Sigmoid colon (tissue), 6 donors: ENCODE measurements at regions not wholly inside any gene's neighbourhood (a gene's known extent, or its start where the extent isn't known, plus 50 kb on each side); places are given as distances from the start of the nearest gene placed in this dataset.
"Not testable (repeated sequence)": the region's sequence is repeated elsewhere in the genome, so short reads cannot be mapped to it uniquely, and the experiment has no call there.

Source experiments
- DNase-seq: peaks from one replicate; pipeline ENCODE4 v3.0.0-alpha.2; 2019
- H3K27ac ChIP-seq, 4 donors: fragments of 200-600 bp; sonication (generic); one replicate each; pipeline ENCODE4 v1.5.1; 2016 to 2019; ENCODE audit warnings: mild to moderate bottlenecking in 1 of 4
- H3K27me3 ChIP-seq, 3 donors: fragments of 200-600 bp; sonication (generic); one replicate each; pipeline ENCODE4 v1.5.1; 2019; ENCODE audit warnings: mild to moderate bottlenecking in 1 of 3
- H3K36me3 ChIP-seq, 4 donors: fragments of 200-600 bp; sonication (generic); one replicate each; pipeline ENCODE4 v1.5.1; 2016 to 2019
- H3K4me1 ChIP-seq, 4 donors: fragments of 200-600 bp; sonication (generic); one replicate each; pipeline ENCODE4 v1.5.1; 2017 to 2019
- H3K4me3 ChIP-seq, 4 donors: fragments of 200-600 bp; sonication (generic); one replicate each; pipeline ENCODE4 v1.5.1; 2017 to 2019; ENCODE audit warnings: mild to moderate bottlenecking in 2 of 4, moderate library complexity in 1 of 4
- H3K9me3 ChIP-seq, 4 donors: fragments of 200-600 bp in 3 of 4; sonication (generic) in 3 of 4; one replicate each; pipeline versions ENCODE4 v1.5.1 to v1.6.1; 2013 to 2019
- EP300 ChIP-seq, 4 donors: sonication (generic); formaldehyde crosslinking; IDR thresholded peaks; one replicate each; pipeline ENCODE4 v1.6.1; 2017; ENCODE audit warnings: antibody characterized with exemption in 4 of 4
- POLR2A ChIP-seq, 2 donors: fragments of 450-650 bp; IDR thresholded peaks; one replicate each; pipeline ENCODE4 v1.6.1; 2016; ENCODE audit warnings: antibody characterized with exemption in 2 of 2, mild to moderate bottlenecking in 2 of 2, moderate library complexity in 2 of 2
- POLR2AphosphoS5 ChIP-seq, 4 donors: sonication (generic); formaldehyde crosslinking; IDR thresholded peaks; one replicate each; pipeline ENCODE4 v1.6.1; 2017; ENCODE audit warnings: antibody characterized with exemption in 4 of 4
- WGBS, 2 donors: extraction: QIAGEN DNeasy Blood & Tissue Kit; methylation state at CpG; one replicate each; pipeline ENCODE4 v1.1.7; 2013; 5-methylcytosine and 5-hydroxymethylcytosine counted together
- intact Hi-C: fragments of 100-400 bp; cut with DNase I; formaldehyde crosslinking; loops from one replicate; pipeline ENCODE4 v1.15.1; 2023
- TF ChIP-seq, protein P1 (sequence below), 4 experiments: fragments of 450-650 bp in 3 of 4; fragments of 200-600 bp in 1 of 4; IDR thresholded peaks; one replicate each; pipeline ENCODE4 v1.5.1; 2016 to 2019; ENCODE audit warnings: antibody characterized with exemption in 4 of 4, mild to moderate bottlenecking in 3 of 4, moderate library complexity in 2 of 4
- donor health status: healthy with polysubstance abuse.
- donor health status: healthy.

DNA sequence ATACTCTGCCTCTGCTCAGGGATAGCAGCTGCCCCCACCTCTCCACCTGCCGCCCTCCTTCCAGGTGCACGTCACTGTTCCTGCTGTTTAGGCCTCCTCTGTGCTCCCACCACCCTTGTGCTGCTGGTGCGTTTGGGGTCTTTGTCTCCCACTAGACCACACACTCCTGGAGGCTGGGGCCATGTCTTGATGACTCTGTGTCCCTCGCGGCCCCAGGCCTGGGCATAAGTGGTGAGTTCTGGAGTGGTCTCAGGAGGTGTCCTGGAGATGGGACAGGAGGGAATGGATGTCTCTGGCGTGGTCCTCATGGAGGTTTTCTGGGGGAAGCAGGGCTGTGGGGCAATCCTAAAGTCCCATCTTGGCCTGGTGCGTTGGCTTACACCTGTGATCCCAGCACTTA, 132.1 kb downstream of the TFCP2L1 start:
- 80 to 94% methylated on average over 7 of the region's 7 CpGs for WGBS, 2 donors
- Histone ChIP-seq H3K4me1 (no peaks in the 10 kb centered on the region), H3K27me3 (no peaks in the 10 kb centered on the region), H3K27ac (no peak overlapping the region), H3K36me3 (no peaks in the 10 kb centered on the region), H3K4me3 (no peak overlapping the region), H3K9me3 (peaks cover 0 to 9% (median 4%) of the 10 kb centered on the region in 4 donors)
- no peak for DNase-seq
- no peak for TF ChIP-seq POLR2A (IDR thresholded peaks at IDR 0.05)
- no peak for TF ChIP-seq POLR2AphosphoS5 (IDR thresholded peaks at IDR 0.05)
- TF ChIP-seq, protein P1, sequence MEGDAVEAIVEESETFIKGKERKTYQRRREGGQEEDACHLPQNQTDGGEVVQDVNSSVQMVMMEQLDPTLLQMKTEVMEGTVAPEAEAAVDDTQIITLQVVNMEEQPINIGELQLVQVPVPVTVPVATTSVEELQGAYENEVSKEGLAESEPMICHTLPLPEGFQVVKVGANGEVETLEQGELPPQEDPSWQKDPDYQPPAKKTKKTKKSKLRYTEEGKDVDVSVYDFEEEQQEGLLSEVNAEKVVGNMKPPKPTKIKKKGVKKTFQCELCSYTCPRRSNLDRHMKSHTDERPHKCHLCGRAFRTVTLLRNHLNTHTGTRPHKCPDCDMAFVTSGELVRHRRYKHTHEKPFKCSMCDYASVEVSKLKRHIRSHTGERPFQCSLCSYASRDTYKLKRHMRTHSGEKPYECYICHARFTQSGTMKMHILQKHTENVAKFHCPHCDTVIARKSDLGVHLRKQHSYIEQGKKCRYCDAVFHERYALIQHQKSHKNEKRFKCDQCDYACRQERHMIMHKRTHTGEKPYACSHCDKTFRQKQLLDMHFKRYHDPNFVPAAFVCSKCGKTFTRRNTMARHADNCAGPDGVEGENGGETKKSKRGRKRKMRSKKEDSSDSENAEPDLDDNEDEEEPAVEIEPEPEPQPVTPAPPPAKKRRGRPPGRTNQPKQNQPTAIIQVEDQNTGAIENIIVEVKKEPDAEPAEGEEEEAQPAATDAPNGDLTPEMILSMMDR (IDR thresholded peaks at IDR 0.05) = no peak
- TF ChIP-seq EP300 (IDR thresholded peaks at IDR 0.05) = no peak
- intact Hi-C loops = no loop called here

DNA sequence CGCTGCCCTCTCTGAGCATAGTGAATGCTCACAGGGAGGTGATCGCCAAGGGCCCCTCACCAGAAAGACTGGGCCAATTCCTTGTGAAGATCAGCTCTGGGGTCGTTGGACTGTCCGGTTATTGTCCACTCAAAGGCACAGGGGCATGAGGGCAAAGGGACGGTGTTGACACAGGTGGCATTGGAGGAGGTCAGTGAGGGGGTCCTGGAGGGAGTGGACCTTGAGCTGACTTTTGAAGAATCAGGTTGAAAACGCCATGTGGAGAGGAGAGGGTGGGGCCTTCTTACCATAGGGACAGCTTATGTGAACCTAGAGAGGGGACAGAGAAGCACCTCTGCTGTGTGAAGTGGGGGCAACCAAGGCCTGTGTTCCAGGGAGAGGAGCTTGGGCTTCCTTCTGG, 131.5 kb downstream of the TFCP2L1 start:
- Histone ChIP-seq H3K4me1 (no peaks in the 10 kb centered on the region), H3K36me3 (no peaks in the 10 kb centered on the region), H3K27me3 (no peaks in the 10 kb centered on the region), H3K27ac (no peak overlapping the region), H3K9me3 (peaks cover 0 to 9% (median 5%) of the 10 kb centered on the region in 4 donors), H3K4me3 (no peak overlapping the region)
- intact Hi-C loops = no loop called here
- no peak for DNase-seq
- TF ChIP-seq POLR2AphosphoS5 (IDR thresholded peaks at IDR 0.05) (no peak), EP300 (IDR thresholded peaks at IDR 0.05) (no peak), POLR2A (IDR thresholded peaks at IDR 0.05) (no peak)
- TF ChIP-seq, protein P1 (IDR thresholded peaks at IDR 0.05) = no peak
- WGBS, 2 donors = 79 to 91% methylated on average over 6 of the region's 6 CpGs

DNA sequence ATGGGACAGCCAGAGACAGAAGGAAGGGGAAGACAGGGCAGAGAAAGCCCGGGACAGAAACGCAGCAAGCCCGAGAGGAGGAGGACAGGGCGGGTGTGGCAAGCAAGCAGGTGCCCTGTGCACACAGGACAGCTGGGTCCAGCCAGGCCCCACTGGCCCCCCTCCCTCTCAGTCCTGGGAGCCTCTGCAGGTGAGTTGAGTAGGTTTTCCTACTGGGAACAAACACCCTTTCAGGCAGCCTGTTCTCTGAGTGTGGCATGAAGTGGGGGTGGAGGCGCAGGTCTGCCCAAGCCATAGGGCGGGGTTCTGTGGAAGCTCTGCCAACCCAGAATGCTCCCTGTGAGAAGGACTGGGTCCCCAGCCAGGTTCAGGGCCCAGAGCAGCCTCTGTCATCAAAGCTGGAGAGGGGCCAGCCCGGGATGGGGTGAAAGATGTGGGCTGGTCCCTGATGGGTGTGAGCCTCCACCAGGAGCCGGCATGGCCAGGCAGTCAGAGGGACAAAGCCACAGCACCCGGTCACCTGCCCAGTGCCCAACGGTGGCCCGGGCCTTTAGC, 129.4 kb downstream of the TFCP2L1 start:
- H3K4me3 ChIP-seq = no peak overlapping the region
- DNase-seq = no peak
- H3K27me3 ChIP-seq = no peaks in the 10 kb centered on the region
- H3K4me1 ChIP-seq = no peaks in the 10 kb centered on the region
- WGBS, 2 donors = 15 to 66% methylated on average over 11 of the region's 11 CpGs
- TF ChIP-seq EP300 (IDR thresholded peaks at IDR 0.05) (no peak), POLR2A (IDR thresholded peaks at IDR 0.05) (no peak), POLR2AphosphoS5 (IDR thresholded peaks at IDR 0.05) (no peak)
- TF ChIP-seq, protein P1 (IDR thresholded peaks at IDR 0.05) = no peak
- H3K36me3 ChIP-seq = no peaks in the 10 kb centered on the region
- peaks cover 0 to 9% (median 5%) of the 10 kb centered on the region in 4 donors for H3K9me3 ChIP-seq
- no peak overlapping the region for H3K27ac ChIP-seq
- intact Hi-C loops = no loop called here

DNA sequence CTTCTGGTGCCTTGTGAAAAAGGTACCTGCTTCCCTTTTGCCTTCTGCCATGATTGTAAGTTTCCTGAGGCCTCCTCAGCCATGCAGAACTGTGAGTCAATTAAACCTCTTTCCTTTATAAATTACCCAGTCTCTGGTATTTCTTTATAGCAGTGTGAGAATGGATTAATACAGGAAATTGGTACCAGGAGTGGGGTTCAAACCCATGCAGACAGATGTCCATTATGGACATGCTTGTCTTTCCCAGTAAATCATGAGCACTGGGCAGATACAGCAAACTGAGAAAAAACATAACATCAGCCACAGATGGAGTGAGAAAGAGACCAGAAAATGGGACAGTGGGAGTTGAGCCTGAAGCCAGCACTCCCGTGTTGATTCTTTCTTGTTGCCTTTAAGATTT, 127.5 kb downstream of the TFCP2L1 start:
- DNase-seq, H3K36me3 ChIP-seq, H3K27ac ChIP-seq, H3K9me3 ChIP-seq, H3K4me3 ChIP-seq, intact Hi-C loops, H3K27me3 ChIP-seq, H3K4me1 ChIP-seq: not testable (repeated sequence)
- WGBS, 2 donors = 95 to 98% methylated on average over 1 of the region's 1 CpG

DNA sequence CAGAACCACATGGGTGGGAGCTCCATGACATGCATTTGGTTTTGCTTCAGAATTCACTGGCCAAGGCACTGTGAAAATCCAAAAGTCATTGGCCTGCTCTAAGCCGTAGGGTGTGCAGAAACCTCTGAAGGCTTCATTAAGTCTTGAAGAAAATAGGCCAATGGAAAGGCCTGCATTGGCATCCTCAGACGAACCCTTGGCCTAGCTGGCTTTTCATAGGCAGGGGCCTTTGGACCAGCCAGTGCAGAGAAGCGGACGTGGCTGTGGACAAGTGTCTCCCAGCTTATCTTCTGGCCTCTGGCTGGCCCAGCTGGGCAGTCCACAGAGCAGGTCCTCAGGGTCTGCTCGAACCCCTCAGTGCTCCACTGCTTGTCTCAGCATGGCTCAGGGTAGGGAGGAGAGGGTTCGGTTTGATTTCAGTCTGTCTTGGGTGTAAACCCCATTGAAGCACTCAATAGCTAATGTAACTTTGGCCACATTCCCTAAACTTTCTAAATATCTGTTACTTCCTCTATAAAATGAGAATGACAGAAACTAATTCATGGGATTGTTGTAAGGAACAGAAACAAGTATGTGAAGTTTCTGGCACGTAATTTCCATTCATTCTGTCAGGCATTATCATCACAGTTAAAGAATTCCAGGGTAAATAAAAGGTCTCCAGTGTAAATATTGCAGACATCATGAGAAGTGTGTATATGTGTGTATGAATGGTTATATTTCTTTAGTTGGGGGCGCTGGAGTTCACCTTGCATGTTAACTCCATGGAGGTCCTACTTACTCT, 125.5 kb downstream of the TFCP2L1 start:
- WGBS, 2 donors = 63 to 77% methylated on average over 8 of the region's 8 CpGs
- Histone ChIP-seq H3K4me1 (no peaks in the 10 kb centered on the region), H3K9me3 (peaks cover 0 to 9% (median 8%) of the 10 kb centered on the region in 4 donors), H3K4me3 (no peak overlapping the region), H3K27me3 (no peaks in the 10 kb centered on the region), H3K36me3 (no peaks in the 10 kb centered on the region), H3K27ac (no peak overlapping the region)
- intact Hi-C loops = no loop called here
- no peak for TF ChIP-seq POLR2AphosphoS5 (IDR thresholded peaks at IDR 0.05)
- no peak for TF ChIP-seq POLR2A (IDR thresholded peaks at IDR 0.05)
- TF ChIP-seq, protein P1 (IDR thresholded peaks at IDR 0.05) = no peak
- no peak for TF ChIP-seq EP300 (IDR thresholded peaks at IDR 0.05)
- no peak for DNase-seq
